ENCODE measurements at regions not wholly inside any gene's neighbourhood (a gene's known extent, or its start where the extent isn't known, plus 50 kb on each side); places are given as distances from the start of the nearest gene placed in this dataset.

DNA sequence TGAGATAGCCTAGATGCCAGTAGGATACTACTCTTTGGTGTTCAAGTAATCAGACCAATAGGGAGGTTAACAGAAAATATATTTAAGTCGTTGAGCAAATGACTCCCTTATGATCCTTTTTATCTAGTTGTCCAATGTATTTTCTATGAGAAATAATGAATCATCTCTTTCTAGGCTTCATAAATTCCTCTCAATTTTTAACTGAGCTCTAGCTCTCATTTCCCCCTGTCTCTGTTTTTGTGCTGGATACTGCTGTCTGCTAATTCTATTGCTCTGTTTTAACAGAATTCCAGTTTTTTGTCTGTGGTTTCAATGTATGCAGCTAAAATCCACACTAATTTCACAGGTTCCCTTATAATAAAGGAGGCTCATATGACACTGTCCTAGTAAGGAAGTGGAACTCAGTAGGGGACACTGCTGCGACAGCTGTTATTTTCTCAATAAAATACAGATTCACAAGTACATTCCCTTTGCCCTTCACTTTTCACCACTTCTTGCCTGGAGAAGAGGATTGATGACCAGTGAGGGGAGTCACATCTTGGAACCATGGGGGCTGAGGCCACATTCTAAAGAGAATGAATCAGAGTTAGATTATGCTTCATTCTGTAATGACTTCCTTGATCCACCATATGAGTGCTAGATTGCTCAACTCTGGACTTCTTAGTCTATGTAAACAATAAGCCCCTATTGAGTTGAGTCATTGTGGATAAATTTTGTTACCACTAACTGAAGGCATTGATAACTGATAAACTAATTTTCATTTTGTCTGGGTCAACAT lies 558.7 kb upstream of the KCNMB2 start:
- DNase-seq = peak; percentile 55

DNA sequence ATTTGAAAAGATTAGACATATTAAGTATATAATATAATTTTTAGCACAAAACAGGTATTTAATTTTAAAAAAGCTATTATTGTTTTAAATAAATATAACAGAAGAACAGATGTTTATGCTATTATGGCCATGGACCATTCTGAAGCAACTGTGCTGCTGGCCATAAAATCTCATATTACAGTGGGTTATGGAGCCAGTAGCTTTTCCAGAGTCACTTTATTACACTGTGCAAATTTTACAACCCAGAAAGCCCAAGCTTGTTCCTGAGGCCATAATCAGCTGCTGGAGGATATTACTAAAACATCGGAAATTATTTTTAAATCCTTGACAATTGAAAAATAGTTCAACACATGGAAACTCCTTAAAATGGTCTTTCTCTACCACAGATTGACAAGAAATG lies 557.3 kb upstream of the KCNMB2 start:
- no peak for DNase-seq

DNA sequence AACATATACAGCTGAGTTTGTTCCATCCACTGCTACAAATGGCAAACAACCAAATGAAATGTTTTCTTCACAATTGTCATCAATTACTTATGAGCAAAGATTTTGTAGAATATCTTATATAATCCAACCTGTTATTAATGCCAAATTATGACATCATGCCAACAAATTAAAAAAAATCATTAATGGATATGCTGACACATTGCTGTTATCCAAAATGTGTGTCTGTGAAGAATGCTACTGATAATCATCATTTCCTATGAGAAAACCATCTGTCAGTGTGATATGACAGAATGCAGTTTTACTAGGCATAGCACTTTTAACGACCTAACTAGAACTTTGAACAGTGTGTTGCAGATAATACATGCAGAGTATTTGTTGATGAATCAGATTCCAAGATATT lies 556.5 kb upstream of the KCNMB2 start:
- no peak for DNase-seq

DNA sequence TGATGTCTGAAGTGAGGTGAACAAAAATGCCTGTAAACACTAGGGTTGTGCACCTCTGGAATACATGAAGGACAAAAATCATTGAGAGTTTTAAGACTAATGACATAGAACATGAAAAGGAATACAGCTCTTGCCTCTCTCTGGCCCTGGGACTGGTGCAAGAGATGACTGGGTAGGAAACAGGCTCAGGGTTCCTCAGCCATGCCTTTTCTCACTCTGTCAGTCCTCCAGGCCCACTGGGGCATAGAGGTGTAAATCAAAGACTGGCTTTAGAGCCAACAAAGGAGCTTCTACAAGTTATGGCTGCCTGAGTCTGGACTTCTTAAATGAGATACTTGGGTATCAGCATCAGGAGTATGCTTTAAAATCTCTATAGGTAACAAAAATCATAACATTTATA lies 554.7 kb upstream of the KCNMB2 start:
- DNase-seq = no peak

DNA sequence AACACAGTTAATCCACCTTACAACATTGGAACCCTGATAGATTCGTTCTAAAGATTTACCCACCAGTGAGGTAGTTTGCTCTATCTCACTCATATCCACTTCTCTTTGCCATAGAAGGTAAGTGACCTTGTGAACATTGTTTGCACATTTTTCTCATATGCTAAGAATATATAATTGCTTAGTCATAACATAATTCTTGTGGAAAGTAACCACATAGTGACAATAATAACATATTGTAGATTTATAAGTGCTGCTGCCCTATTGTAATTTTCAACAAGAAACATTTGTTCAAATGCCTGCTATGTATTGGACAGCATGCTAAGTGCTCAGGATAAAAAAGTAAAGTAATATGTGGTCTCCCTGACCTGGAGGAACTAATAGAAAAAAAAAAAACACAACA lies 554.2 kb upstream of the KCNMB2 start:
- DNase-seq = no peak

DNA sequence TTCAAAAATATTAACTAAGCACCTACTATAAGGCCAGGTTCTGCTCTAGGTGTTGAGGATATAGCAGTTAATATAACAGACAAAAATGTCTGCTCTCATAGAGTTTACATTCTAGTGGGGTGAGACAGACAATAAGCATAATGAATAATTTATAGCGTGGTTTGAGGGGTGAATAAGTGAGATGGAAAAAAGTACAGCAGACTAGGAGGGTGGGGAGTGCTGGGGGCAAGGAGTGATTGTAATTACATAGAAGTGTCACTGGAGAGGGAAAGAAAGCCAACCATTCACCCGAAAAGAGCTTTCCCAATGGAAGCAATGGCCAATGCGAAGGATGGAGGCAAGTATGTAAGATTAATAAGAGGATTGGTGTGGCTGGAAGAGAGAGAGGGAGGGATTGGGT lies 552.9 kb upstream of the KCNMB2 start:
- DNase-seq = no peak

DNA sequence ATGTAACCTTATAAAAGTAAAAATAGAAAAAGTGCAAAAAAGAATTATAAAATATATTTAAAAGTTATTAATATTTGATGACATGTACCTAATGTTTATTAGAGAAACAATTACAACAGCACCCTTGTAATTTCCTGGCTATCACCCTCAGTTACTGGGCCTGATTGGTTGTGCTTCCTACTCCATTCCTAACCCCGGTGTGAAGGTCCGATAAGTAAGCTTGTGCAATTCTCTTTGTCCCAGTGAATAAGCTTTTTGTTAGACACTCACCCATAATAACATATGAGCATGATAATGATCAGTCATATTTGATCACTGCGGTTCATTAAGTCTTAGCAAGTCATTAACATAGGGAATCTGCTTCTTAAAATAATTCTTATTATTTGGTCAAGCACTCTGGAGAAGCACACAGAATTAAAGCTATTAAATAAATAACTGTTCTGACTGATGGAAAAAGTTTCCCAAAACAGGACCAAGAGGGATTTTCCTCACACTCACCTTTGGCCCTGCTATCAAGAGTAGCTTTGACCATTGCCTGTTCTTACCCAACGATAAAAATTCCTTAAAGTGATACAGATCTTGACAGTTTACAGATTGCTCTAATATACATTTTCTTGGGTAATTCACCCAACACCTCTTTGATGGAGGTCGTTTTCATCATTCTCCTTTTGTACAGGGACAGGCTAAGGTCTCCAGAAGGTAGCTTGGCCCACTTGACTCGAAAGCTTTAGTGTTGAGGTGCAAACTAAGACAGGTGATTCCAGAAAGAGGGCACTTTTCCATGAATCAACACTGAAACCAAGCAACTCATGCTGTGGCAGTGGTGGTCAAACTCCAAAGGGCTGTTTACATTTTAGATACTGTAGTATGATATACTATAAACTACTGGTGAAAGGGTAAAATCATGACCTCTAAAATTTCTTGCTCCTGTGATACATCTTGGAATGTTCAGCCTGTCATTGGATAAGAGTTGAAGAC lies 543.0 kb upstream of the KCNMB2 start:
- DNase-seq = no peak

DNA sequence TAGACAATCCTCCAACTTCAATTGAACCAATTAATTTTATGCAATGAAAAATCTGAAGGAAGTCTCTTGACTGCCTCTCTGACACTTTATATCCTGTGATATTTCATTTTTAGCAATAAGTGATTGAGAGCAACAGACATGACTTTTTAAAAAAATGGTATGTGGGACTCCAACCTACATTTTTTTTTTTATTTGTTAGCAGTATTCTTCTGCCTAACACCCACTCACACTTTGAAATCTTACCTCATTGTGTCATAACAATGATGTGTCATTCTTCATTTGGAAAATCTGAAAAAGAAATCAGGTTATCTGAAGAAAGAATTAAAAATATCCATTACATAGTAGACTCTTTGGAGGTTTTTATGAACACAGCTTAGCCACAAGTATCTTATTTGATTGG lies 541.3 kb upstream of the KCNMB2 start:
- DNase-seq = no peak

DNA sequence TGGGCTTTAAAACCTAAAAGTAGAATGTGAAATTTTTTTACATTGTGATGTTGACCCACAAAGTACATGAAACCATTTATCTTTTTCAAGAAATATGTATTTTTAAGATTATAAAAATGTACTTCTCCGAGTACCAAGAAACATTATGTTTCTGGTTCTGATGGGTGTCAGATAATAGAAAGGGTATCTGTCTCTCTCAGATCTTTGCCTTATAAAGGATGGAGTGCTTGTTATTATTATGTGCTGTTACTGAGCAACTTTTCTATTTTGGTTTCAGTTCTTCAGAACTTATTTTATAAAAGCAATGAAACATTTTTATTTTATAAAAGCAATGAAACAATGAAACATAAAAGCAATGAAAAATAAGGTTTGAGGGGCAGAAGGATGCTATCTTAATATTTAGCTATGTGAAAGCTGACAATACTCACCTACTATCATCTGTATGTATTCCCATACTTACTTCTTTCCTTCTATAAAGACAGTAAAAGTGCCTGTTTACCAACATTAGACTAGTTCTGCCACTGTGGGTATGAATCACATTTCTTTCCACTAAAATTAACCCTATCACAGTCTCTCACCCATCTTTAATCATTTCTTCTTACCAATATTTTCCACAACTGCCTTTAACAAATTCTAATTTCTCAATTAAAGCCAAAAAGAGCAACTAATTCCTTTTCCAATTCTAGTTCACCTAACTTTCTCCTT lies 540.7 kb upstream of the KCNMB2 start:
- no peak for DNase-seq

DNA sequence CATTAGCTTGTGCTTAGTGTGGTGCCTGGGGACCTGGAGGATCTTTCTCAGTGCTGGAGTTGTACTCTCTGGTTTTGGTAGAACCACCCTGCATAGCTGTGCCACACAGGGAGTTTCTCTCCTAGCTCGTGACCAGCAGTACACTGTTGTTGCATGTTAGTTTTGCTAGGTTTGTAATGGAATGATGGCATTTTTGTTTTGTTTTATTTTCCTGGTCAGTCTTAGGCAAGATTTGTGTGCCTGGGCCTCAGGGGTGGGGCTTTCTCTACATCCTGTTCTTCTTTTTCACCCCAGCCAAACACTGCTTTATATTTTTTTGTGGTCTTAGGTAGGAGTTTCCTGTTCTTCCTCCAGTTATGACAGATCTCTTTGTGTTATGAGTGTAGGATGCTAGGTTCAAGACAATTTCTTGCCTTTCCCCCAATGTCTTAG lies 534.5 kb upstream of the KCNMB2 start:
- DNase-seq = peak; percentile 63

DNA sequence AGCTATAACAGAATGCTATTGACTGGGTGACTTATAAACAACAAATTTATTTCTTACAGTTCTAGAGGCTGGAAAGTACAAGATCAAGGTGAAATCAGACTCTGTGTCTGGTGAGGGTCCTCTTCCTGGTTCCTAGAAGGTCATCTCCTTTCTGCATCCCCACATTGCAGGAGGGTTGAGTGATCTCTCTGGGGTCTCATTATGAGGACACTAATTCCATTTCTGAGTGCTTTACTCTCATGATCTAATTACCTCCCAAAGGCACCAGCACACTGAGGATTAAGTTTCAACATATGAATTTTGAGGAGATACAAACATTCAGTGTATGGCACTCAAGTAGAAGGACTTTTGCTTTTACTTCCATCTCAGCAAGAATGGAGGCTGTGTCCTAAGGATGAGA lies 534.1 kb upstream of the KCNMB2 start:
- no peak for DNase-seq

DNA sequence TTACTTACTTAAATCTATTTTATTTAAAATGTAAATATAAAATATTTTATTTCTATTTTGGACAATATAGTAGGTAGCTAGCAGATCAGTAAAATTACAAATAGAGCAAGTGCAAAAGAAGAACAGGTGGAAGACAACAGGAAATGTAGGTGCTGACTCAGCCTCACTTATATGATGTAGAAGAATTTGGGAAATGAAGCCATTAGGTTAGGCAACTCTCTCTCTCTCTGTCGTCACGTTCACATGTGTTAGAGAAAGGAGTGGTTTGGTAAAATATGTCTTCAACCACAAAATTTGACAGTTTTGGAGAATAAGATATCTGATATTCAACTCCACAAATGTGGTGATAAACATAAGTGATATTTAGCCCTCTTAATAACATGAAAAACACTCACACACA lies 532.5 kb upstream of the KCNMB2 start:
- DNase-seq = peak; percentile 62

DNA sequence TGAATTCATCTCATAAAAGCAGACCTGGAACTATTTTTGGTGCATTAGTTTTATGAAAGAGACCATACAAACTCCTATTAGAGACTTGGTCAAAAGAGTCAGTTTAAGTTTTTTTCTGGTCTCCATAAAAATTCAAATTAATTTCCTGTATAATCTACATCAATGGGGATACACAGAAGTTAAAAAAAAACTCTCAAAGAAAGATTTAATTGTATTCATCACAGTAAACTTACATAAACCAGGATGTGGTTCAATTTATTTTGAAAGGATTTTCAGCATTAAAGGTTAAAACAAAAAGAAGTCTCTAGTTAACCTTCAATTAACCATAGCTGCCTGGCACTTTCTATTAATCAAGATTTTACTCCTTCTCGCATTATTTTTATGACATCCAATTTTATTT lies 530.3 kb upstream of the KCNMB2 start:
- no peak for DNase-seq

DNA sequence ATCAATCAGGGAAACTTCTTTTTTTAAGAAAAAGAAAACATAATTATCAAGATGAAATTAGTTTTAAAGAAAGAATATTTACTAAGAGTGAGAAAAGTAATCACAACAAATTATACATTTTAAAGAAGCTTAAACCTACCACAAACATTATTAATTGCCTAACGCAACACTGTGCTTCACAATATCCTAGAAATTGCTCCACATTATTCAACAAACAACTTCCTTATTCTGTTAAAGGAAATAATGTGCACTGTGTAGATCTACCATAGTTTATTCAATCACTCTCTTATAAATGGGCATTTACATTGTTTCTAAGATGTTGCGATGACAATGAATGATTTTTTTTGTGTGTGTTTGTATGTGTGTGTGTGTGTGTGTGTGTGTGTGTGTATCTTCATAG lies 525.9 kb upstream of the KCNMB2 start:
- DNase-seq = no peak

DNA sequence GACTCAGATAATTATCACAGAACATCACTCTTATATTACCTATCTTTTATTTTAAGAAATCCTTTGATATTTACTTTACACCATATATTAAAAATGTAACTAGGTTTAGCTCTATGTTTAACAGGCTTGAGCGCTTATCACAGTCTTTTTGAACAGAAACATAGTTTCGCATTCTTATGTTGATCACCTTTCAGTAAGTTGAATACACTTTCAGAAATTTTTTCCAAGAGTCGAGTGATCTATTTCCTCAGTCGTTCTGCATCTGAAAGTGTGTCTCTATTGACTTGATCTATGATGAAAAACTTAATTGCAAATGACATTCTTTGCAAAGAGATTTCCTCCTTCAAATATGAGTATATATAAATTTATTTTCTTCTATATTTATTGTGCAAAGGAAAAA lies 516.6 kb upstream of the KCNMB2 start:
- no peak for DNase-seq

DNA sequence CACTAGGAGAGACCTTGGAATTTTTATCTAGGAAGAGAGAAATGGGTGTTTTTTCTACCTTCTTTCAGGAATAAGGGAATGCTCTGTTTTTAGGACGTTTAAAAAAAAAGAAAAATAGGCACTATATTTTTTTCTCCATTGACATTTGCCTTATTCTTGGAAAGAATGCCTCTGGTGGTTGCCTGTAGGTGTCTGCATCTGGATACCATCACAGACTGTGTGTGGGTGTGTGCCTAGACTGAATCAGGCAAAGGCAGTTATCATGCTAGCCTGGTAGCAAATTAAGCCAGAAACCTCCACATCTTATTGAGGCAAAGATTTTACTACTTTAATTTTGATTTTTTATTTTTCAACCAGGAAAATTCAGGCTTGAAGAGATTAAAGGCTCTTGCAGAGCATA lies 513.6 kb upstream of the KCNMB2 start:
- no peak for DNase-seq

DNA sequence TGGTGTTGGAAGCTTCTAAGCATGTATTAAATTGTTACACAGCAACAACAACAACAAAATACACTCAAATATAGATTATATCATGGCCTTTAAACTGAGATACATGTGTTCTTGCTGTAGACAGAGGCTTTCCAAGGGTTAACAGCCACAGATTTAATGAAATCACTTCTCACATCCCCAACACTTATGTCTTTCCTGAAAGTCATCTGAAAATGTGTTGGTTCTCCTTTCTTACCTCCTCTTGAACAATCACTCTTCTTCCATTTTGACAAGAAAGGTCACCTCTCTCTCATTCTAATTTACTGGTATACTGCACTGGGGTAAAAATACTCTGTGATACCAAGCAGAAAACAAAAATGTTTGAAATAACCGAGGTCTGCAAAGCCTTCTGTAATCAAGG lies 507.3 kb upstream of the KCNMB2 start:
- DNase-seq = no peak

DNA sequence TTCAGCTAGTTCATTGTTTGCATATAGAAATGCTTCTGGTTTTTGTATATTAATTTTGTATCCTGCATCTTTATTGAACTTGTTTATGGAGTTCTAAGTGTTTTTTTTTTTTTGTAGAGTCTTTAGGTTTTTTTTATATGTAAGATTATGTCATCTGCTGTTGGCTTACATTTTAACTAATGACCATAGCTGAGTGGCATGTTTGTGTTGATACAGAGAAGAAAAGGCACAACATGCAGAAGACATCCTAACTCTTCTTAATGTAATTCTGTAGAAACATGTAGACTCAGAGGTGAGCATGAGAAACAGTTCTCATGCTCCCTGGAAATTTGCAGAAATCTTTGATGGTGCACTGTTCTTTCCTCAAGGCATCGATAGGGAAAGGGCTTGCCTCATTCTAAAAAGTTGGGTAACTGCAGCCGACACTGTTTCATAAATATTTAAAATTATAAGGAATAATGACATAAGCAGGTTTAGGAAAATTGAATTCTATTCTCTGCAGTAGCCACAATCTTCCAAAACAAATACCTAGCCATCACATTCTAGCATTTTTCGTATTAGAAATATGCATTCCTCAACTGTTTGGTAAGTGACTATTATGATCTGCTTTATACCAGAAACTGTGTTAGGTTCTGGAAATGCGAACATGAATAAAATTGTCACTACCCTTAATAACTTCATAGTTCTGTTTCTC lies 499.6 kb upstream of the KCNMB2 start:
- DNase-seq = no peak

DNA sequence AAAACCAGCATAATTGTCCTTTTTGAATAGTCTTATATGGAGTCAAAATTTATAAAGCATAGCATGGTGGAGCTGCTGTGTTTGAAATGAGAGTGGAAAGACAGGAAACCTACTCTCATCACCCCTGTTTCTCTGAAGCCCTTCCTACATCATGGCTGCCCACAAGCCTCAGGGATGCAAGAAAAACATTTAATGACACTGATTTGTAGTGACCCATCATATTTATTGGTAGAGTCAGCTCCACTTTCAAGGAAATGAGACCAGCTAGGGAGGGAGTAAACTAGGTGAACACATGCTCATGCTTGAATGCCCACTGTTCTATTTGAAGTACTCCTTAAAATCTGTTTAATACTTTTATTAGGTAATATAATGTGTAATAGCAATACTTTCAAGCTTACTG lies 494.3 kb upstream of the KCNMB2 start:
- no peak for DNase-seq

DNA sequence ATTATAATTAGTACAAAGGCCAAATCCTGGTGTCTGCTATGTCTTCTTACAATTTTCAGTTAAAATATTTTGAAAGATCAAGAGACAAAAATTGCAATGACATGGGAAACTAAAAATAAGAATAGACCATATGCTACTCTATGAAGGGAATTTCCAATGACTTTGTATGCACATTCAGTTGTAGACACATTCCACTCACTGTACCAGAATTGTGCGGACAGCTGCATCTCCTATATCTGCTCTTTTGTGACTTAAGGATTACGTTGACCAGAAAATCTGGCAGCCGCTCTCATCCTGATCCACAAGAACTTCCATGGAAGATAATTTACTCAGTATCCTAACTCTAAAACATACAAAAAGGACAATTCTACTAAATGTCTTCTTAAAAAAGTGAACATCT lies 493.9 kb upstream of the KCNMB2 start:
- DNase-seq = no peak

DNA sequence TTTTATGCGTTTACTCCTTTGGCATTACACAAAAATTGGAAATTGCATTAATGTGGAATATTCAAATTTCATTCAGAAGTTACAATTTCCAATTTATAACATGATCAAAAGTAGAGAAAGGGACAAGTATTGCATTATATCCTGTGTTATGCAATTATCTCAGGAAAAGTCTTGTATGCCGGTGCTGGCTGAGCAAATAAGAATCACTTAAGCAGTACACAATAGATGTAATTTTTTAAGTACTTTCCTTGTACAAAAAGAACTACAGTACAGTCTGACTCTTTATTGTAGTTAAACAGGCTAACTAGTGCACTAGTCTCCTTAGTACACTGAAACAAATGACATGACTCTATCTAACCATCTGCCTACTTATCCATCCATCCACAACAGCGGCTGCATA lies 493.2 kb upstream of the KCNMB2 start:
- no peak for DNase-seq

DNA sequence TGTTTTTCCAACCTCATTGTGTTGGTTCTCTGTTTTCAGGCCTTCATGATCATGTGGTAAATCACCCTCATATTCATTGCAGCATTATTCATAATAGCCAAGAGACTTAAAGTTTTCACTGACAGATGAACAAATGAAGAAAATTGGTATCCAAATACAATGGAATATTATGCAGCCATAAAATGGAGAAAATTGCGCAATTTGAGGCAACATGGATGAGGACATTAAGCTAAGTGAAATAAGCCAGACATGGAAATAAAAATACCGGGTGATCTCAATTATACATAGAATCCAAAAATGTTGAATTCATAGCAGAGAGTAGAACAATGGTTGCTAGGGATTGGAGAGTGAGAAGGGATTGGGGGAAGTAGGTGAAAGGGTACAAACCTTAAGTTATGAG lies 491.9 kb upstream of the KCNMB2 start:
- no peak for DNase-seq

DNA sequence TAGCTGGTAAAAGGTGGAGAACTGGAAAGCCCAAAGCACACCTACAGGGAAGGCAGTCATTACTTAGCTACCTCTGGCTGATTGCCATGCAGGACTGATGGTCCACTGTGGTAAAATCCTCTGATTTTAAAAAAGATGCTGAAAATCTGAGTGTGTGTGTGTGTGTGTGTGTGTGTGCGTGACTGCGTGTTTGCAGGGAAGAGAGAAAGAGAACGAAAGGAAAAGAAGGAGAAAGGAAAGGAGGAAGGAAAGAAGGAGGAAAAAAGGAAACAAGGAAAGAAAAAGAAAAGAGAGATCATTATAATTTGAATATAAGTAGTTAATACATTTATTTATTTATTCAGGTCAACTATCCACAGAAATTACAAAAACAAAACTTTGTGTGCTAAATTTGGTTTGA lies 488.7 kb upstream of the KCNMB2 start:
- DNase-seq = no peak
